ENCODE measurements at regions not wholly inside any gene's neighbourhood (a gene's known extent, or its start where the extent isn't known, plus 50 kb on each side); places are given as distances from the start of the nearest gene placed in this dataset.

DNA sequence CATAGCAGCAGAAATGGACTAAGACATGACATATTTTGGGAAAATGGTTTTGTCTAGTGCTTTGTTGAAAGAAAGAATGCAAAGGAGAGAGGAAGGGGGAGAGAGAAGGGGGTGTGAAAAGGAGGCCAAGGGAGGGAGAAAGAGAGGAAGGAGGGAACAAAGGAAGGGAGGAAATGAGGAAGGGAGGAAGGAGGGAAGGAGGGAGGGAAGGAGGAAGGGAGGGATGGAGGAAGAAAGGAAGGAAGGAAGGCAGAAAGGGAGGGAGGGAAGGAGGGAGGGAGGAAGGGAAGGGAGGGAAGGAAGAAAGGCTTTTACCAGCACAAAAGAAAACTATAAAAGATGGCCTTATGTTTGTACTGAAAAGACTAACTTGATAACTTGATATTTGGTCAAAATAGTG lies 65.1 kb upstream of the ST8SIA6 start:
- no peak for TF ChIP-seq POLR2A (IDR thresholded peaks at IDR 0.05; ENCODE audit: low read length)
- TF ChIP-seq GATA1 (IDR thresholded peaks at IDR 0.05; ENCODE audit: low read depth, low read length) = no peak

All from erythroblast (primary cell).